ENCODE measurements at regions not wholly inside any gene's neighbourhood (a gene's known extent, or its start where the extent isn't known, plus 50 kb on each side); places are given as distances from the start of the nearest gene placed in this dataset.

DNA sequence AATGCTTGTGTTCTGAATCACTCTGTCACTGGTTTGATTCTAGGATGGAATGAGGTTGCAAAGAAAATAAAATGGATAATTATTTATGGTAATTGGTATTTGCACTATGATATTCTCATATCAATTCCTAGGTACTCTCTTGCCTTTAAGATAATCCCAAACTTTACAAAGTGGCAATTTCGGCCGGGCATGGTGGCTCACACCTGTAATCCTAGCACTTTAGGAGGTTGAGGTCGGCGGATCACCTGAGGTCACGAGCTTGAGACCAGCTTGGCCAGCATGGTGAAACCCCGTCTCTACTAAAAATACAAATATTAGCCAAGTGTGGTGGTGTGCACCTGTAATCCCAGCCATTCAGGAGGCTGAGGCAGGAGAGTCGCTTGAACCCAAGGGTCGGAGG is 1118.7 kb upstream of the C9orf72 start:
- Histone ChIP-seq H3K4me3 (no peak overlapping the region), H4K20me1 (ENCODE audit: insufficient read depth) (no peaks in the 10 kb centered on the region), H3K27ac (no peak overlapping the region), H3K36me3 (ENCODE audit: low read depth) (no peaks in the 10 kb centered on the region), H3K27me3 (ENCODE audit: insufficient read depth, low read depth) (no peaks in the 10 kb centered on the region), H3K9me2 (ENCODE audit: insufficient read depth) (no peaks in the 10 kb centered on the region), H2AFZ (no peak overlapping the region), H3K4me1 (replicated peaks; ENCODE audit: insufficient read depth) (no peaks in the 10 kb centered on the region), H3K79me2 (ENCODE audit: low read depth) (no peaks in the 10 kb centered on the region), H3F3A (ENCODE audit: insufficient read depth, low read depth) (no peaks in the 10 kb centered on the region), H3K4me2 (no peak overlapping the region), H3K9me3 (ENCODE audit: insufficient read depth, low read depth) (no peaks in the 10 kb centered on the region)
- TF ChIP-seq, protein P1, sequence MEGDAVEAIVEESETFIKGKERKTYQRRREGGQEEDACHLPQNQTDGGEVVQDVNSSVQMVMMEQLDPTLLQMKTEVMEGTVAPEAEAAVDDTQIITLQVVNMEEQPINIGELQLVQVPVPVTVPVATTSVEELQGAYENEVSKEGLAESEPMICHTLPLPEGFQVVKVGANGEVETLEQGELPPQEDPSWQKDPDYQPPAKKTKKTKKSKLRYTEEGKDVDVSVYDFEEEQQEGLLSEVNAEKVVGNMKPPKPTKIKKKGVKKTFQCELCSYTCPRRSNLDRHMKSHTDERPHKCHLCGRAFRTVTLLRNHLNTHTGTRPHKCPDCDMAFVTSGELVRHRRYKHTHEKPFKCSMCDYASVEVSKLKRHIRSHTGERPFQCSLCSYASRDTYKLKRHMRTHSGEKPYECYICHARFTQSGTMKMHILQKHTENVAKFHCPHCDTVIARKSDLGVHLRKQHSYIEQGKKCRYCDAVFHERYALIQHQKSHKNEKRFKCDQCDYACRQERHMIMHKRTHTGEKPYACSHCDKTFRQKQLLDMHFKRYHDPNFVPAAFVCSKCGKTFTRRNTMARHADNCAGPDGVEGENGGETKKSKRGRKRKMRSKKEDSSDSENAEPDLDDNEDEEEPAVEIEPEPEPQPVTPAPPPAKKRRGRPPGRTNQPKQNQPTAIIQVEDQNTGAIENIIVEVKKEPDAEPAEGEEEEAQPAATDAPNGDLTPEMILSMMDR (conservative IDR thresholded peaks at IDR 0.05), result no peak
- TF ChIP-seq EZH2 (IDR thresholded peaks at IDR 0.05; ENCODE audit: low read depth), result no peak
- BruUV-seq (replicated peaks), result no TSS peak
- CTCF ChIA-PET, result no interaction called here
- DNase-seq, result no peak
- intact Hi-C loops (cut with micrococcal nuclease; ENCODE audit: unreplicated experiment), result no loop called here
- POLR2A ChIA-PET (ENCODE audit: unreplicated experiment), result no interaction called here

DNA sequence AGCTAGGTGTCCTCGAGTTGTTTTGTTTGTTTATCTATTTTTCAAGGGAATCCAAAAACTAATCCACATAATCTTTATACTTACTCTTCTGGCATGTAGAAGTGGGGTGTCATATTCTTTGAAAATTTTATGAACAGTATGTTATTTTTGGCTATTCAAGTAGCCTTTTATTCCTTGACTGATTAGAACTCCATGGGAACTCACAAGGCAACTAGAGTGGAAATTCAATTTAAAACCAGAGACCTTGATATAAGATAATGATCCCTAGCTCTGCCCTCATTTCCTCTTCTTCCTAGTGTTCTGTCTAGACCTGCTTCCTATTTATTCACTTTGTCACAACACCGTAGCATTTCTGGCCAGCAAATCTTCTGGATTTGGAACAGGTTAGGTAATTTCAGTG is 1123.7 kb upstream of the C9orf72 start:
- POLR2A ChIA-PET (ENCODE audit: unreplicated experiment), result no interaction called here
- Histone ChIP-seq H3K9me2 (ENCODE audit: insufficient read depth) (no peaks in the 10 kb centered on the region), H4K20me1 (ENCODE audit: insufficient read depth) (no peaks in the 10 kb centered on the region), H3K36me3 (ENCODE audit: low read depth) (no peaks in the 10 kb centered on the region), H3F3A (ENCODE audit: insufficient read depth, low read depth) (no peaks in the 10 kb centered on the region), H3K27me3 (ENCODE audit: insufficient read depth, low read depth) (no peaks in the 10 kb centered on the region), H3K27ac (no peak overlapping the region), H3K79me2 (ENCODE audit: low read depth) (no peaks in the 10 kb centered on the region), H3K4me3 (no peak overlapping the region), H3K4me2 (no peak overlapping the region), H3K4me1 (replicated peaks; ENCODE audit: insufficient read depth) (no peaks in the 10 kb centered on the region), H2AFZ (no peak overlapping the region), H3K9me3 (ENCODE audit: insufficient read depth, low read depth) (no peaks in the 10 kb centered on the region)
- intact Hi-C loops (cut with micrococcal nuclease; ENCODE audit: unreplicated experiment), result no loop called here
- BruUV-seq (replicated peaks), result no TSS peak
- CTCF ChIA-PET, result no interaction called here
- TF ChIP-seq, protein P1 (conservative IDR thresholded peaks at IDR 0.05), result no peak
- TF ChIP-seq EZH2 (IDR thresholded peaks at IDR 0.05; ENCODE audit: low read depth), result no peak
- no peak for DNase-seq

DNA sequence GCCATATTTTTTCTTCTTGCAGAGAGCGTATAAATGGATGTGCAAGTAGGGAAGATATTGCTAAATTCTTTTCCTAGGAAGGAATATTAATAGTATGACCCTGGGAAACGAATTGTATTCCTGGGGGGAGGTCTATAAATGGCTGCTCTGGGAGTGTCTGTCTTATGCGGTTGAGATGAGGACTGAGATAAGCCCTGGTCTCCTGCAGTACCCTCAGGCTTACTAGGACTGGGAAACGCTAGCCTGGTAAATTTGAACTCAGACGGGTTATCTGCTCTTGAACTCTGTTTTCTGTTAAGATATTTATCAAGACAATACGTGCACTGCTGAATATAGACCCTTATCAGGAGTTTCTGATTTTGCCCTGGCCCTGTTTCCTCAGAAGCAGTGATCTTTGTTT is 1126.4 kb upstream of the C9orf72 start:
- no TSS peak for BruUV-seq (replicated peaks)
- Histone ChIP-seq H4K20me1 (ENCODE audit: insufficient read depth) (no peaks in the 10 kb centered on the region), H3F3A (ENCODE audit: insufficient read depth, low read depth) (no peaks in the 10 kb centered on the region), H3K79me2 (ENCODE audit: low read depth) (no peaks in the 10 kb centered on the region), H3K4me1 (replicated peaks; ENCODE audit: insufficient read depth) (no peaks in the 10 kb centered on the region), H3K27ac (no peak overlapping the region), H2AFZ (no peak overlapping the region), H3K4me2 (no peak overlapping the region), H3K36me3 (ENCODE audit: low read depth) (no peaks in the 10 kb centered on the region), H3K9me2 (ENCODE audit: insufficient read depth) (no peaks in the 10 kb centered on the region), H3K9me3 (ENCODE audit: insufficient read depth, low read depth) (no peaks in the 10 kb centered on the region), H3K4me3 (no peak overlapping the region), H3K27me3 (ENCODE audit: insufficient read depth, low read depth) (no peaks in the 10 kb centered on the region)
- DNase-seq, result no peak
- ChIA-PET CTCF (no interaction called here), POLR2A (ENCODE audit: unreplicated experiment) (no interaction called here)
- intact Hi-C loops (cut with micrococcal nuclease; ENCODE audit: unreplicated experiment), result no loop called here
- TF ChIP-seq, protein P1 (conservative IDR thresholded peaks at IDR 0.05), result no peak
- TF ChIP-seq EZH2 (IDR thresholded peaks at IDR 0.05; ENCODE audit: low read depth), result no peak

Data from PC-9 (cell line).